ENCODE measurements at regions not wholly inside any gene's neighbourhood (a gene's known extent, or its start where the extent isn't known, plus 50 kb on each side); places are given as distances from the start of the nearest gene placed in this dataset.
A peak's percentile ranks its signal among the peaks of the same experiment; 100 is the strongest.
"Not testable (repeated sequence)": the region's sequence is repeated elsewhere in the genome, so short reads cannot be mapped to it uniquely, and the experiment has no call there.

DNA sequence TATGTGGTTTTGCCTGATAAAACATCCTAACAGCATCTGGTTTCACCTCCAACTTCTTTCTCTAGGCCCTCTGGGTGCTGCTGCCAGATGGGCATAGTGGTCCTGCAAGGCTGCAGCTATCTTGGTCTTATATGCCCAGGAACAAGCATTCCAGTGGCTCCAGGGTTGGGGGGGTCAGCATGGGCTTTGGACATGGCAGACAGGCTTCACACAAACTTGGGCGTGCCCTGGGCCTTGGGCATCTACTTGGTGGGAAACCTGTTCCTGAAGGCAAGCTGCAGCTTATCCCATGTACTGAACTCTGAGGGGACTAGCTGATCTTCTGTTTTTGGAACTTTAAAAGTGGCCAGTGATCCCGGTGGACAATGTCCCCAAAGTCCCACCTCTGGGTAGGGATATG is 54.9 kb upstream of the ZNF678 start:
- Mint-ChIP-seq H3K27me3 (no peaks in the 10 kb centered on the region), H3K36me3 (no peaks in the 10 kb centered on the region), H3K9me3 (no peaks in the 10 kb centered on the region), H3K27ac (no peak overlapping the region), H3K4me1 (no peaks in the 10 kb centered on the region), H3K4me3 (no peak overlapping the region)
- ATAC-seq (ENCODE audit: low read depth) (no peak), DNase-seq (ENCODE audit: low spot score in 2 of 2) (no peak)

GRCh38 chr1:227506490-227507393 is 56.6 kb upstream of the ZNF678 start:
- H3K4me1 Mint-ChIP-seq; H3K4me3 Mint-ChIP-seq; H3K27ac Mint-ChIP-seq; DNase-seq (ENCODE audit: low spot score in 2 of 2); H3K36me3 Mint-ChIP-seq; H3K27me3 Mint-ChIP-seq; ATAC-seq (ENCODE audit: low read depth); H3K9me3 Mint-ChIP-seq: not testable (repeated sequence)

GRCh38 chr1:227496045-227496444 is 67.3 kb upstream of the ZNF678 start:
- not testable (repeated sequence) for H3K36me3 Mint-ChIP-seq; H3K9me3 Mint-ChIP-seq; H3K27ac Mint-ChIP-seq; DNase-seq (ENCODE audit: low spot score in 2 of 2); H3K4me1 Mint-ChIP-seq; H3K27me3 Mint-ChIP-seq; ATAC-seq (ENCODE audit: low read depth); H3K4me3 Mint-ChIP-seq

DNA sequence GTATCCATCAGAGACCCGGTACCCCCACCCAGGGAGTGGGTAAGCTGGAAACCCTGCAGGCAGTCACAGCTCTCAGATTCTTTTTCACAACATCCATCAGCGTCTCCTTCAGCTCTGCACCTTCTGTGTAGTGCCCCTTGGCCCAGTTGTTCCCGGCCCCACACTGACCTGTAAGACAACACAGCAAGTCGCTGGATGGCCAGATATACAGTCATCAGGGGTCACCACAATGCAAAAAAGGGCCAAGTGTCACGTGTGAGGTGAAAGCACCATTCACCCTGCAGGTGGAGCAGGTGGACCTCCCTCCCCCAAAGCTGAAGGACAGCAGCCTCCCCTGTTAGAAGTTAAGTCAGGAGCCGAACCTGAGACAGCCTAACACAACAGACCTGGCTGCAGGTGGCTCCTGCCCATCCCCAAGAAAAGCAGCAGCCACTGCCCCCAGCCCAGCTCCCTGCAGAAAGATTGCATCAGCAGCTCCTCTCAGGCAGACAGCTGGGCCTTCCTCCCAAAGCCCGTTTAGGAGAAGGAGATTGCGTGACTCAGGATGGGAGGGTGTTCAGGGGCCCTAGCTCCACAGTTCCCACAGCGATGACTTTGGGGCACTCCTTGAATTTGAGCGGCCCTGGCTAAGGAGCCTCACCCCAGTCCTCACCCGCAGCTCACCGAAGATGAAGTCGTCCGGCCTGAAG is 69.3 kb upstream of the ZNF678 start:
- not testable (repeated sequence) for H3K27ac Mint-ChIP-seq; H3K36me3 Mint-ChIP-seq; DNase-seq (ENCODE audit: low spot score in 2 of 2); H3K9me3 Mint-ChIP-seq; H3K4me3 Mint-ChIP-seq; H3K27me3 Mint-ChIP-seq; H3K4me1 Mint-ChIP-seq; ATAC-seq (ENCODE audit: low read depth)

GRCh38 chr1:227490478-227490877 is 72.9 kb upstream of the ZNF678 start:
- H3K27me3 Mint-ChIP-seq = peaks cover 1% of the 10 kb centered on the region
- peaks cover 5% of the 10 kb centered on the region for H3K9me3 Mint-ChIP-seq
- H3K4me3 Mint-ChIP-seq = no peak overlapping the region
- no peaks in the 10 kb centered on the region for H3K4me1 Mint-ChIP-seq
- peaks cover 3% of the 10 kb centered on the region for H3K36me3 Mint-ChIP-seq
- DNase-seq (ENCODE audit: low spot score in 2 of 2) (no peak), ATAC-seq (ENCODE audit: low read depth) (no peak)
- H3K27ac Mint-ChIP-seq = no peak overlapping the region

GRCh38 chr1:227490001-227490400 is 73.4 kb upstream of the ZNF678 start:
- Mint-ChIP-seq H3K4me1 (no peaks in the 10 kb centered on the region), H3K27ac (no peak overlapping the region), H3K4me3 (no peak overlapping the region), H3K27me3 (peaks cover 1% of the 10 kb centered on the region), H3K36me3 (peaks cover 3% of the 10 kb centered on the region), H3K9me3 (peaks cover 5% of the 10 kb centered on the region)
- no peak for ATAC-seq (ENCODE audit: low read depth)
- no peak for DNase-seq (ENCODE audit: low spot score in 2 of 2)

GRCh38 chr1:227489572-227489971 is 73.8 kb upstream of the ZNF678 start:
- DNase-seq (ENCODE audit: low spot score in 2 of 2) (no peak), ATAC-seq (ENCODE audit: low read depth) (no peak)
- Mint-ChIP-seq H3K9me3 (peaks cover 5% of the 10 kb centered on the region), H3K4me1 (no peaks in the 10 kb centered on the region), H3K4me3 (no peak overlapping the region), H3K27me3 (peaks cover 1% of the 10 kb centered on the region), H3K36me3 (peaks cover 3% of the 10 kb centered on the region), H3K27ac (no peak overlapping the region)

- H3K4me1 Mint-ChIP-seq = no peaks in the 10 kb centered on the region
- H3K27ac Mint-ChIP-seq = no peak overlapping the region
These were observed 75.8 kb upstream of the ZNF678 start for GRCh38 chr1:227487606-227488005.

GRCh38 chr1:227486559-227486958 is 76.8 kb upstream of the ZNF678 start:
- Mint-ChIP-seq H3K27me3 (no peaks in the 10 kb centered on the region), H3K27ac (no peak overlapping the region), H3K36me3 (peaks cover 3% of the 10 kb centered on the region), H3K4me1 (no peaks in the 10 kb centered on the region), H3K4me3 (no peak overlapping the region), H3K9me3 (peaks cover 5% of the 10 kb centered on the region)
- peak; percentile 79 for ATAC-seq (ENCODE audit: low read depth)
- DNase-seq (ENCODE audit: low spot score in 2 of 2) = no peak

More at GRCh38 chr1:227487606-227488005, 75.8 kb upstream of the ZNF678 start:
- peaks cover 5% of the 10 kb centered on the region for H3K9me3 Mint-ChIP-seq
- H3K27me3 Mint-ChIP-seq = peaks cover 1% of the 10 kb centered on the region
- no peak overlapping the region for H3K4me3 Mint-ChIP-seq
- ATAC-seq (ENCODE audit: low read depth) (no peak), DNase-seq (ENCODE audit: low spot score in 2 of 2) (no peak)
- peaks cover 3% of the 10 kb centered on the region for H3K36me3 Mint-ChIP-seq

DNA sequence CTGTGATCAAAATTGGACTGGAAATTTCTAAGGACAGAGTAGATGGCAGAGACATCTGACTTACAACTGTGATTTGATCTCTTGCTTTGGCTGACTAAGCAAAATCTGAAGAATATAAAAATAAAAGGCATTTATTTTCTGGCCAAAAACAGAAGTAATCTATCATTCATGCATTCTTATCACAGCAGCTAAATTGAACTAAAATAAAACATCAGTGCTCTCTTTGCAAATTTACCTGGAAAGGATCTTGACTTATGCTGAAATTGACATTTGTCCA is 81.4 kb upstream of the ZNF678 start:
- H3K27ac Mint-ChIP-seq = no peak overlapping the region
- no peaks in the 10 kb centered on the region for H3K9me3 Mint-ChIP-seq
- no peaks in the 10 kb centered on the region for H3K4me1 Mint-ChIP-seq
- peaks cover 12% of the 10 kb centered on the region for H3K27me3 Mint-ChIP-seq
- DNase-seq (ENCODE audit: low spot score in 2 of 2) = no peak
- no peaks in the 10 kb centered on the region for H3K36me3 Mint-ChIP-seq
- ATAC-seq (ENCODE audit: low read depth) = no peak
- no peak overlapping the region for H3K4me3 Mint-ChIP-seq

DNA sequence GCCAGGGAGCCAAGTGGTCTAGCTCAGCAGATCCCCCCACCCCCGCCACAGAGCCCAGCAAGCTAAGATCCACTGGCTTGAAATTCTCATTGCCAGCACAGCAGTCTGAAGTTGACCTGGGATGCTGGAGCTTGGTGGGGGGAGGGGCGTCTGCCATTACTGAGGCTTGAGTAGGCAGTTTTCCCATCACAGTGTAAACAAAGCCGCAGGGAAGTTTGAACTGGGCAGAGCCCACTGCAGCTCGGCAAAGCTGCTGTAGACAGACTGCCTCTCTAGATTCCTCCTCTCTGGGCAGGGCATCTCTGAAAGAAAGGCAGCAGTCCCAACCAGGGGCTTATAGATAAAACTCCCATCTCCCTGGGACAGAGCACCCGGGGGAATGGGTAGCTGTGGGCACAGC is 89.3 kb upstream of the ZNF678 start:
- not testable (repeated sequence) for H3K4me1 Mint-ChIP-seq; H3K27ac Mint-ChIP-seq; H3K36me3 Mint-ChIP-seq; H3K4me3 Mint-ChIP-seq; DNase-seq (ENCODE audit: low spot score in 2 of 2); H3K9me3 Mint-ChIP-seq; ATAC-seq (ENCODE audit: low read depth)
- peaks cover 13% of the 10 kb centered on the region for H3K27me3 Mint-ChIP-seq

DNA sequence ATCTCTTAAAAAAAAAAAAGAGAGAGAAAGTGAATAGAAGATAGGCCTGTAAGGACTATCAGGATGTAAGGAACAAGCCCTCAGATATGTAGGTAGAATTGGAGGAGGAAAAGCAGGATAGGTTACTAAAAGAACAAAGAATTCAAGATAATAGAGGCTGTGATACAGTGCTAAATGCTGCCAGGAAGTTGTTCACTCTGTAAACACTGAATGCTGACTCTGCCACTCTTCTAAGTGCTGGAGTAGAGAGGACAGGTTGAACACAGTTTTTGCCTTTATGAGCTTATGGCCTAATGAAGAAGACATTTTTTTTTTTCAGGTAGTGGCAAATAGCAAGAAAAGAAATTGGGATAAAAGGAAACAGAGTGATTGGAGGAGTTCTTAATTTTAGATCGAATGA is 90.6 kb upstream of the ZNF678 start:
- DNase-seq (ENCODE audit: low spot score in 2 of 2) (no peak), ATAC-seq (ENCODE audit: low read depth) (no peak)
- Mint-ChIP-seq H3K27ac (no peak overlapping the region), H3K36me3 (peaks cover 6% of the 10 kb centered on the region), H3K4me3 (no peak overlapping the region), H3K4me1 (no peaks in the 10 kb centered on the region), H3K9me3 (peaks cover 7% of the 10 kb centered on the region), H3K27me3 (peaks cover 9% of the 10 kb centered on the region)

- peaks cover 6% of the 10 kb centered on the region for H3K36me3 Mint-ChIP-seq
- H3K9me3 Mint-ChIP-seq = peaks cover 6% of the 10 kb centered on the region
- H3K4me1 Mint-ChIP-seq = no peaks in the 10 kb centered on the region
- DNase-seq (ENCODE audit: low spot score in 2 of 2) (no peak), ATAC-seq (ENCODE audit: low read depth) (no peak)
- H3K27ac Mint-ChIP-seq = no peak overlapping the region
- H3K4me3 Mint-ChIP-seq = no peak overlapping the region
- peaks cover 6% of the 10 kb centered on the region for H3K27me3 Mint-ChIP-seq
These were observed 92.7 kb upstream of the ZNF678 start for GRCh38 chr1:227470688-227471087.

GRCh38 chr1:227469708-227470107 is 93.6 kb upstream of the ZNF678 start:
- no peaks in the 10 kb centered on the region for H3K4me1 Mint-ChIP-seq
- H3K36me3 Mint-ChIP-seq = peaks cover 6% of the 10 kb centered on the region
- peaks cover 4% of the 10 kb centered on the region for H3K27me3 Mint-ChIP-seq
- DNase-seq (ENCODE audit: low spot score in 2 of 2) = no peak
- H3K27ac Mint-ChIP-seq = no peak overlapping the region
- ATAC-seq (ENCODE audit: low read depth) = no peak
- peaks cover 6% of the 10 kb centered on the region for H3K9me3 Mint-ChIP-seq
- no peak overlapping the region for H3K4me3 Mint-ChIP-seq

All from memory B cell (primary cell).